Testis (tissue), 2 donors: ENCODE measurements at regions not wholly inside any gene's neighbourhood (a gene's known extent, or its start where the extent isn't known, plus 50 kb on each side); places are given as distances from the start of the nearest gene placed in this dataset.
A peak's percentile ranks its signal among the peaks of the same experiment; 100 is the strongest.

ENCODE experiments used
- DNase-seq: peaks from one replicate; pipeline ENCODE4 v3.0.0-alpha.2; 2019
- H3K27ac ChIP-seq, 2 donors: fragments of 200-600 bp; sonication (generic); one replicate each; pipeline ENCODE4 v1.5.1; 2019
- H3K27me3 ChIP-seq: fragments of 200-600 bp; sonication (generic); one replicate; pipeline ENCODE4 v1.5.1; 2019
- H3K36me3 ChIP-seq: fragments of 200-600 bp; sonication (generic); one replicate; pipeline ENCODE4 v1.5.1; 2017; ENCODE audit warnings: low read depth; ENCODE audit errors: missing control alignments
- H3K4me1 ChIP-seq: fragments of 200-600 bp; sonication (generic); one replicate; pipeline ENCODE4 v1.5.1; 2019
- H3K4me3 ChIP-seq, 2 donors: fragments of 200-600 bp; sonication (generic); one replicate each; pipeline ENCODE4 v1.5.1; 2017 to 2019
- H3K9me3 ChIP-seq: fragments of 200-600 bp; sonication (generic); one replicate; pipeline ENCODE4 v1.5.1; 2017
- POLR2A ChIP-seq: fragments of 450-650 bp; IDR thresholded peaks from one replicate; pipeline ENCODE4 v1.6.1; 2017; ENCODE audit warnings: antibody characterized with exemption, mild to moderate bottlenecking, moderate library complexity
- whole genome bisulfite sequencing, 2 donors: methylation state at CpG; one replicate each; pipeline ENCODE4 v1.1.5; 2018; 5-methylcytosine and 5-hydroxymethylcytosine counted together
- intact Hi-C: fragments of 100-400 bp; cut with DNase I; formaldehyde crosslinking; loops from one replicate; pipeline ENCODE4 v1.15.1; 2023; ENCODE audit warnings: low total_unique reads
- TF ChIP-seq, protein P1 (sequence below), 3 experiments: fragments of 450-650 bp in 2 of 3; fragments of 200-600 bp in 1 of 3; sonication (generic) in 1 of 3; IDR thresholded peaks; one replicate each; pipeline ENCODE4 v1.5.1; 2016 to 2019; ENCODE audit warnings: antibody characterized with exemption in 3 of 3, mild to moderate bottlenecking in 2 of 3, moderate library complexity in 1 of 3

DNA sequence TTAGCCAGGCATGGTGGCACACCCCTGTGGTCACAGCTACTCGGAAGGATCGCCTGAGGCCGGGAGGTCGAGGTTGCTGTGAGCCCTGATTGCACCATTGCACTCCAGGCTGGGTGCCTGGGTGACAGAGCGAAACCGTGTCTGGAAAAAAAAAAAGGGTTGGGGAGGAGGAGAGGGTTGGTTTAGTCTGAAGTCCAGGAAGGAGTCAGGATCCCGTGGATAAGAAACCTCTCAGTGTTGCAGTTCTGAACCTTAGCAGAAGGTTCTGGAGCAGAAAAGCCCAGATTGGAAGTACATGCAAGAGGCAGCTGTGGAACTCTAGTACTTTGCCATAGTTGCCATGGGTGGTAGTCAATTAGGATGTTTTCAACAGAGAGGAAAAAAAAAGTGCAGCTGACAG is 125.2 kb upstream of the CPEB4 start:
- no peaks in the 10 kb centered on the region for H3K36me3 ChIP-seq
- intact Hi-C loops = no loop called here
- TF ChIP-seq, protein P1, sequence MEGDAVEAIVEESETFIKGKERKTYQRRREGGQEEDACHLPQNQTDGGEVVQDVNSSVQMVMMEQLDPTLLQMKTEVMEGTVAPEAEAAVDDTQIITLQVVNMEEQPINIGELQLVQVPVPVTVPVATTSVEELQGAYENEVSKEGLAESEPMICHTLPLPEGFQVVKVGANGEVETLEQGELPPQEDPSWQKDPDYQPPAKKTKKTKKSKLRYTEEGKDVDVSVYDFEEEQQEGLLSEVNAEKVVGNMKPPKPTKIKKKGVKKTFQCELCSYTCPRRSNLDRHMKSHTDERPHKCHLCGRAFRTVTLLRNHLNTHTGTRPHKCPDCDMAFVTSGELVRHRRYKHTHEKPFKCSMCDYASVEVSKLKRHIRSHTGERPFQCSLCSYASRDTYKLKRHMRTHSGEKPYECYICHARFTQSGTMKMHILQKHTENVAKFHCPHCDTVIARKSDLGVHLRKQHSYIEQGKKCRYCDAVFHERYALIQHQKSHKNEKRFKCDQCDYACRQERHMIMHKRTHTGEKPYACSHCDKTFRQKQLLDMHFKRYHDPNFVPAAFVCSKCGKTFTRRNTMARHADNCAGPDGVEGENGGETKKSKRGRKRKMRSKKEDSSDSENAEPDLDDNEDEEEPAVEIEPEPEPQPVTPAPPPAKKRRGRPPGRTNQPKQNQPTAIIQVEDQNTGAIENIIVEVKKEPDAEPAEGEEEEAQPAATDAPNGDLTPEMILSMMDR (IDR thresholded peaks at IDR 0.05) = no peak
- TF ChIP-seq POLR2A = no peak
- H3K27ac ChIP-seq = no peak overlapping the region
- whole genome bisulfite sequencing, 2 donors = 90 to 93% methylated on average over 7 of the region's 7 CpGs
- H3K4me3 ChIP-seq = no peak overlapping the region
- no peaks in the 10 kb centered on the region for H3K27me3 ChIP-seq
- no peaks in the 10 kb centered on the region for H3K9me3 ChIP-seq
- peaks cover 5% of the 10 kb centered on the region for H3K4me1 ChIP-seq
- DNase-seq = no peak

DNA sequence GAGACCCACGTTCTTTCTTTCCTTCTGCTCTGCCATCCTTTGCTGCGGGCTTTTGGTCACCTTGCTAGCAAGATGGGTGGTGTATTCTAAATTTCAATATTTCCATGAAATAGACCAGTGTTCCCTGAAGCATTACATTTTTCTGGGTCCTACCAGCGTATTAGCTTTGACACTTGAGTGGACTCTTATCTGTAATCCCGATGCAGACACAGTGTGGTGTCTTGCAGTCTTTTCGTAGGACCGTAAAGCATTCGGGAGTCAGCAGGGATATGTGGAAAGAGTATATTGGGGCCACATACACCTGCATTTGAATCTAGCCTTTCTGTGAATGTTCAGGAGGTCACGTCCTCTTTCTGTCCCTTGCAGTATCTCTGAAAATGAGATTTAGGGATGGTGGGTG is 124.7 kb upstream of the CPEB4 start:
- no peaks in the 10 kb centered on the region for H3K9me3 ChIP-seq
- intact Hi-C loops = no loop called here
- no peak for DNase-seq
- WGBS, 2 donors = 86 to 91% methylated on average over 8 of the region's 8 CpGs
- no peak overlapping the region for H3K4me3 ChIP-seq
- TF ChIP-seq, protein P1 (IDR thresholded peaks at IDR 0.05) = no peak
- TF ChIP-seq POLR2A = no peak
- no peak overlapping the region for H3K27ac ChIP-seq
- no peaks in the 10 kb centered on the region for H3K27me3 ChIP-seq
- no peaks in the 10 kb centered on the region for H3K36me3 ChIP-seq
- H3K4me1 ChIP-seq = peaks cover 5% of the 10 kb centered on the region

DNA sequence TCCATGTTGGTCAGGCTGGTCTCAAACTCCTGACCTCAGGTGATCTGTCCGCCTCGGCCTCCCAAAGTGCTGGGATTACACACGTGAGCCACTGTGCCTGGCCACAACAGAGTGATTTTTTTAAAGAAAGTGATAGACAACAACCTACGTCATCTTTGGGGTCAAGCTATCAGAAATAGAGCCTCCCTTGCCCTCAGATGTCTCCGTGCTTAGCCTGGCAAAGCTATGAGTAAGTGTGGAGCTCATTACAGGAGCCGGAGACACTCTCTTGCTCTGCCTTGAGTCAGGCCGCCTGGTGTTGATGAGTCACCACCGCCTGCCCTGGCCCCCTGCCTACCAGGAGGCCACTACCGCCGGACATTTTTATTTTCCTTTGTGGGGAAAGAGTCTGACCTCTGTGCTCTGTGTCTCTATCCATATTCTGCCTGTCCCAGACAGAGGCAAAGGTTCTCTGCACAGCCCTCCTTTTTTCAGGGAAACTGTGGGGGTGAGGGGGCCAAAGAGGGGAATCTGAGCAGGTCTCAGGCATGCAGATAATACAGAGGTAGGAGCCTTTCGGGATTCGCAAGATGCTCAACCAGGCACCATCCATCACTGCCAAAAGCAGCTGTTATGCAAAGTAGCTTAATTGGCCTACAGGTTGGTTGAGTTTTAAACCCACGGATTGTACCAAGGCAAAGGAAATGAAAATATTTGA is 123.7 kb upstream of the CPEB4 start:
- no peak overlapping the region for H3K4me3 ChIP-seq
- TF ChIP-seq, protein P1 (IDR thresholded peaks at IDR 0.05) = no peak
- no peak for TF ChIP-seq POLR2A
- H3K36me3 ChIP-seq = no peaks in the 10 kb centered on the region
- WGBS, 2 donors = 67 to 75% methylated on average over 13 of the region's 13 CpGs
- H3K27me3 ChIP-seq = no peaks in the 10 kb centered on the region
- peak; percentile 50 for DNase-seq
- H3K9me3 ChIP-seq = no peaks in the 10 kb centered on the region
- no peak overlapping the region for H3K27ac ChIP-seq
- H3K4me1 ChIP-seq = peaks cover 5% of the 10 kb centered on the region
- intact Hi-C loops = no loop called here

DNA sequence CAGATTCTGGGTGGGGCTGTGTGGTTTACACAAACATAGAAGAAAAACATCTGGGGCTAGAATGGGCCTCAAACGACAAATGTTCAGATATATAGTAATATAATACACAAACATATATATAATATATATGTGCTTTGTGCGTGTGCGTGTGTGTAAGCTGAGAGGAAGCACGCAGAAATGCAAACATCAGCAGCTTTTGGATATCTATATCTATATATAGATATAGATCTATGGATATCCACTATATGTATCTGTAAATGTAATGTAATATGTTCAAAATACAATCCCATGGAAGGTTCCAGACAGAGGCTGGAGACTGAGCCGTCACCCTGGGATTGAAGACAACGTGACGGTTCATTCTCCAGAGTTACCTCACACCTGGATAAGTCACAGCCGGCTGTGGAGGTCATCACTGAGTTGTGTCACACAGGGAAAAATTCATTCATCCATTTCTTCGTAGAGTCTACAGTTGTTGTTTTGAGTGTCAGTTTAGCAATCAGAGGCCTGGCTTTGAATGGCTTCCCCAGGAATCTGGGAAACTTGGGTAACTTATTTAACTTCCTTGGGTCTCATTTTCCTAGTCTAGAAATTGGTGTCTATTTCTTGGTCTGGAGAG is 123.0 kb upstream of the CPEB4 start:
- Histone ChIP-seq H3K27ac (no peak overlapping the region), H3K9me3 (no peaks in the 10 kb centered on the region), H3K4me1 (peaks cover 5% of the 10 kb centered on the region), H3K27me3 (no peaks in the 10 kb centered on the region), H3K4me3 (no peak overlapping the region), H3K36me3 (no peaks in the 10 kb centered on the region)
- intact Hi-C loops = no loop called here
- TF ChIP-seq POLR2A = no peak
- 91 to 93% methylated on average over 9 of the region's 9 CpGs for WGBS, 2 donors
- no peak for DNase-seq

DNA sequence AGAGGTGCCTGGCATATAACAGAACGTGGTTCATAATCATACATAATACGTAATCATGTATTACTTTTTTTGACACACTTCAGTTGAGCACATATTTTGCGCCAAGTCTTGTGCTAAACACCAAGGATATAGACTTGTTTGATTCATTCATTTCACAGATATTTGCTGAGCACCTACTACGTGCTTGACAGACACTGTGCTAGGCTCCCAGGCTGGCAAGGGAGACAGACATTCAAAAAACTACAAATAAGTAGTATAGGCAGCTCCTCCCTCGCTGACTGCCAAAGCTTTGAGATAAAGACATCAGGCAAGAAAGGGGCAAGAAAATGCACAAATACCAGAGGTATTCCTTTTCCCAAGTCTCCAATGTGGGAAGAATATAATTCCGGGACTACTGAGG is 122.5 kb upstream of the CPEB4 start:
- Histone ChIP-seq H3K36me3 (no peaks in the 10 kb centered on the region), H3K9me3 (no peaks in the 10 kb centered on the region), H3K27me3 (no peaks in the 10 kb centered on the region), H3K4me3 (no peak overlapping the region), H3K4me1 (peaks cover 5% of the 10 kb centered on the region), H3K27ac (no peak overlapping the region)
- intact Hi-C loops = no loop called here
- TF ChIP-seq, protein P1 (IDR thresholded peaks at IDR 0.05) = no peak
- TF ChIP-seq POLR2A = no peak
- WGBS, 2 donors = 78 to 84% methylated on average over 6 of the region's 6 CpGs
- no peak for DNase-seq
